Activated CD4-positive, alpha-beta T cell treated with anti-CD3 and anti-CD28 coated beads for 1 hour (primary cell): ENCODE measurements at regions not wholly inside any gene's neighbourhood (a gene's known extent, or its start where the extent isn't known, plus 50 kb on each side); places are given as distances from the start of the nearest gene placed in this dataset.
"Not testable (repeated sequence)": the region's sequence is repeated elsewhere in the genome, so short reads cannot be mapped to it uniquely, and the experiment has no call there.

Source experiments
- DNase-seq: peaks from one replicate; pipeline ENCODE4 v3.0.0-alpha.2; 2020

DNA sequence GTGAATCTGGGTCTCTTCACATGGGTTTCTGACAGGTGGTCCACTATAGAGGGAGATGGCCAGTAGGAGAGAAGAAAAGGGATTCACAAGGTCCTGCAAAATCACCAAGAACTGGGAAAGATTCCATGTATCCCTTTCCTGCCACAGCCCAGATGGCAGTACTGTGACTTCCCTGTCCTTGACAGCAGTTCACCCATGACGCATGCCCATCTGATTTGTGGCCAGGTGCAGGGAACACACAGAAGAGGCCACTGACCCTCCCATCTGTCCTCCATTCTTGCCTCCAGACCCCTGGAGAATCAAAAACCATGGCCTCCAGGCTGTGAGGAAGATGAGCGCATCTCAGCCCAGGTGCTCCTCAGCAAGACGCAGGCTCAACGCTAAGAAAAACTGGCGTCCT lies 183.1 kb upstream of the RREB1 start:
- DNase-seq: no peak

DNA sequence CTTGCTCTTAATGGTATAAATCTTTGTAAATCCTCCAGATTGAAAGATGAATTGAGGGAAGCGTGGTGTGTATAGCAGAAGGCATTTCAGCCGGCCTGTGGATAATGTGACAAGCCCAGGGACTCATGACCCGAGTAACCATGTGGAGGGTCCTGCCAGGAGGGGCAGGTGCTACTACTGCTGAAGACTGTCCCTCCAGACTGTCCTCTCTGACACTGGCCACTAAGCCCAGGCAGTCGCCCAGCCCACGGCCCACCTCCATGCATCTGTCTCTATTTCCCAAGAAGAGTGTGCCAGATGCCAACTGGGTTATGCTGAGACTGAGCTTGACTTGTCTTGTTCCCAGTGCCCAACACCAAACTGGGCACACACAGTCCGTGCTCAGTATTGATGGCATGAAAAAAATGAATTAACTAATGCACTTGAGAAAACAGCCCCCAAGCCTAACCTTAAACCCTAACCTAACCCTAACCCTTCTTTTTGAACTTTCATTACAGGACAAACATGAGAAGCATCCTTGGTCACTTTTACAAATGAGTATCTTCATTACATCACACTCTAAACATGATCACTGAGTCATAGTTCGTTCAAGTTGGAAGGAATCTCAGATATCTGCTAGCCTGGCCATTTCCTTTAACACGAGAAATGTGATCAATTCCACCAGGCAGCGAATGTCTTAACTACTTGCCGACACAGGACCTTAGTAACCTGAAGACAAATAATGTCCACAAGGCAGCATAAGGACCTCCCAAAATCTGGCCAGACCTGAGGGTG lies 182.2 kb upstream of the RREB1 start:
- DNase-seq: no peak

DNA sequence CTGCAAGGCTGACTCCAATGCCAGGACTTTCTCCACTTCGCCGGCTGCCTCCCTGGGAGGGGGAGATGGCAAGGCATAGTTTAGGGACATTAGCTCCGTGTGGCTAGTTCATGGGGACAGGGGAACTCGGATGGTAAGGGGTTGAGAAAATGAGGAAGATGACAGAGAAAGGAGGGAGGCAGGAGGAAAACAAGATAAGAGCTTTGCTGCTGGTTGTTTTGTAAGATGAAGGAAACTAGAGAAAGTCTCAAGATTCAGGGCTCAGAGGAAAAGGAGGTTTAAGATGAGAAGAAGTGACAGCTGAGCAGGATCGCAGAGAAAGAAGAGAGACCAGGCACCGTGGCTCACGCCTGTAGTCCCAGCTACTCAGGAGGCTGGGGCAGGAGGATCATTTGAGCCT lies 180.9 kb upstream of the RREB1 start:
- DNase-seq: no peak

DNA sequence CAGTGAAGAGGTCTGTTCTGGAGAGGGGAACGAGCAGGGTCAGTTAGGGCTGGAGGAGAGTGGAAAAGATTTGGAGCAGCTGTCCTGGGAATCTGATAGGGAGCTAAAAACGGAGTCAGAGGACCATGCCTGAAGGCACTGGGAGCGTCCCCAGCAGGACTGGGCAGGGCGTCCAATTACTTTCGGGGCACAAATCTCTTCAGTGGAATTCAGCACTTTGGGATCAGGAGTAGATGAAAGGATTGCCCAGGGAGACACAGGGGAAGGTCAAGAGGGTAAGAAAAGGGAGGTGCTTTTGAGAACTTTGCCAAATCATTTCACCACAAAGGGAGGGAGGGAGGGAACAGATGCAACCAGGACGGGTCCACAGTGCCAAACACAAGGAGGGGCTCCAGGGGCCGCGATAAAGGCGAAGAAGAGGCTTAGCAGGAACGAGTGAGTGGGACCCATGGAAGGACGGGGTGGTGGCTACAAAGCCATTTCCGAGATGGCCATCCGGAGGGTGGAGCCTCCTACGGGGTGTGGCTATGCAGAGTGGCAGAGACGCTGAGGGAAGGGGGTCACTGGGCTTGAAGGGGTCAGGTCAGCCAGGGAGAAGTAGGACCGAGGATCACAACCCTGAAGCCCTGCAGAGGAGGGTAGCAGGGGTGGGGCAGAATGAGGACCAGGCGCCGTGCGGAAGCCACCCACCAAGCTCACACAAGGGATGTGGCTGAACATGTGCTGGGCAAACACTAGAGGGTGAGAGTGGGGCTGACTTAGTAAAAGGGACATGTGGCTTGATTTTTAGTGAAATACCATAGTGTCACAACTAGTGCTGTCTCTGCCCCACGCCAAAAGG lies 180.0 kb upstream of the RREB1 start:
- DNase-seq: no peak

- DNase-seq: no peak
Measured at GRCh38 chr6:6930223-6930880, 177.4 kb upstream of the RREB1 start.

DNA sequence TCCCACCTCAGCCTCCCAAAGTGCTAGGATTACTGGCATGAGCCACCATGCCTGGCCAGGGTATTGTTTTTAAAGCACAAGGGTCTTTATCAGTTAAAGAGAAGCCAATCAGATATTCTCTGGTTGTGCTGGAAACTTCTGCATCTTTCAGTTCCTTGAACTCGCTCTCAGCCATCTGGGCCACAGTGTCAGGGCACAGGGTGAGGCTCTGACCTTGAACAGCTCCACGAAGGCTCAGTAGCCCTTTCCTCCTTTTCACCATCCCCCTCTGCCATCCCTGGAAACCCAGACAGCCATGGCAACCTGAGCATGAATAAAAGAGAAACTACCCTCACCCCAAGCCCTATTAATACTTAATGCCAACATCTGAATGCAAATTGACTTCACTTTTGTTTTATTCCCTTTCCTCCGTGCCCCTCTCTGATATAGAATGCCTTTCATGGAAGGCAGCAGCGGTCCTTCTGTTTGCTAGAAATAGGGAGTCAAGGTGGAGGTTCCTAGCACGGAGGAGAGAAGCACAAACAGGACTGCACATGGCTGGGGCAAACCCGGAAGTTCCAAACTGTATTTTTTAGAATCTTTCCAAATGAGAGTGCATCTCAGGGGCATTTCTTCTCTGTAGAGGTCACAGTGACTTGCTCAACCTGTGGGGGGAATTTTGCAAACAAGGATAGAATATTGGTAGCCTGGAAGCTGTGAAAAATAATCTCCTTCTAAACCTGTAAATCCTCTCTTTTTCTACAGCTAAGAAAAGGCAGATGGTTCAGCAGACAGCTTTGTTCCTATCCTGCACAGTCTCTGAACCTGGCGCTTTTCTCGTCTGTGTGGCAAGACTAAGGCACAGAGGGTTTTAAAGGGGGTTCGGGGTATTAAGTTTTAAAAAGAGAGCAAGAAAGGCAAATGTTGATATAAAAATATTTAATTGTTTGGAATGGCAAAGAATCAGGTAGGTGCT lies 176.4 kb upstream of the RREB1 start:
- no peak for DNase-seq

- DNase-seq: no peak
Measured at GRCh38 chr6:6932341-6932740, 175.4 kb upstream of the RREB1 start.

DNA sequence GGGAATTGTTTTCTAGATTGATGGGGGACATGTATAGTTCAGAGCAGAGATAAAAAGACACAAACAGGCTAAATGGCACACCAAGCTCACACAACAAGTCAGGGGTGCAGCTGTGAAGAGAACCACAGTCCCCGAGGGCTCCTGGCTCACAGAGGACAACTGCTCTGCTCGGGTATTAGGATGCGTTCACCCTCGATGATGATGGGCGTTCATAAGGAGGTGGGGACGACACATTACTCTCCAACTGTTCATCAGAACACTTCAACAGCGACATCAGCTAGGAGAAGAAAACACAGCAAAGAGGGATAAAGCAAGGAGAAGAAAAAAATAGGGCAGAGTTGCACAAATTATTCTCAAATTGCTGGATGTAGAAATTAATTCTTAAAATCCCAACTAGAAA lies 174.8 kb upstream of the RREB1 start:
- no peak for DNase-seq

DNA sequence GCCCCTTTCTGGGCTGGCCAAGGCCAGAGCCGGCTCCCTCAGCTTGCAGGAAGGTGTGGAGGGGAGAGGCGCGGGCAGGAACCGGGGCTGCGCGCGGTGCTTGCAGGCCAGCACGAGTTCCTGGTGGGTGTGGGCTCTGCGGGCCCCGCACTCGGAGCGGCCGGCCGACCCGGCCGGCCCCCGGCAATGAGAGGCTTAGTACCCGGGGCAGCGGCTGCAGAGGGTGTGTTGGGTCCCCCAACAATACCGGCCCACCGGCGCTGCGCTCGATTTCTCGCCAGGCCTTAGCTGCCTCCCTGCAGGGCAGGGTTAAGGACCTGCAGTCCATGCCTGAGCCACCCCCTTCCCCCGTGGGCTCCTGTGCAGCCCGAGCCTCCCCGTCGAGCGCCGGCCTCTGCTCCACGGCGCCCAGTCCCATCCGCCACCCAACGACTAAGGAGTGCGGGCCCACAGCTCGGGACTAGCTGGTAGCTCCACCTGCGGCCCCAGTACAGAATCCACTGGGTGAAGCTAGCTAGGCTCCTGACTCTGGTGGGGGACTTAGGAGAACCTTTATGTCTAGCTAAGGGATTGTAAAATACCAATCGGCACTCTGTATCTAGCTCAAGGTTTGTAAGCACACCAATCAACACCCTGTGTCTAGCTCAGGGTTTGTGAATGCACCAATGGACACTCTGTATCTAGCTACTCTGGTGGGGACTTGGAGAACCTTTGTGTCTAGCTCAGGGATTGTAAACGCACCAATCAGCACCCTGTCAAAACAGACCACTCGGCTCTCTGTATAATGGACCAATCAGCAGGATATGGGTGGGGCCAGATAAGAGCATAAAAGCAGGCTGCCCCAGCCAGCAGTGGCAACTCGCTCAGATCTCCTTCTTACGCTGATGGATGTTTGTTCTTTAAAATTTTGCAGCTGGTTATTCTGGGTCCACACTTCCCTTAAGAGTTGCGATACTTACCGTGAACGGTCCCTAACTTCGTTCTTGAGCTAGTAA lies 167.4 kb upstream of the RREB1 start:
- no peak for DNase-seq

DNA sequence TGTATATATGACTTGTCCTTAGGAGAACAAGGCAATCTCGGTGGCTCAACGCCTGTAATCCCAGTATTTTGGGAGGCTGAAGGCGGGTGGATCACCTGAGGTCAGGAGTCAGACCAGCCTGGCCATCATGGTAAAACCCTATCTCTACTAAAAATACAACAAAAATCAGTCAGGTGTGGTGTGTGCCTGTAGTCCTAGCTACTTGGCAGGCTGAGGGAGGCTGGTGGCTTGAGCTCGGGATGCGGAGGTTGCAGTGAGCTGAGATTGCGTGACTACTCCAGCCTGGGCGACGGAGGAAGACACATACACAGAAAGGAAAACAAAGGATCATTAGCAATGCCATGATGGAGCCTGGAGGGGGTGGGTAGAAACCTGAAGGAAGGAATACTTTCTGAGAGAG lies 166.6 kb upstream of the RREB1 start:
- no peak for DNase-seq

GRCh38 chr6:6942091-6942490 lies 165.7 kb upstream of the RREB1 start:
- no peak for DNase-seq

GRCh38 chr6:6942831-6943230 lies 164.9 kb upstream of the RREB1 start:
- DNase-seq: no peak

DNA sequence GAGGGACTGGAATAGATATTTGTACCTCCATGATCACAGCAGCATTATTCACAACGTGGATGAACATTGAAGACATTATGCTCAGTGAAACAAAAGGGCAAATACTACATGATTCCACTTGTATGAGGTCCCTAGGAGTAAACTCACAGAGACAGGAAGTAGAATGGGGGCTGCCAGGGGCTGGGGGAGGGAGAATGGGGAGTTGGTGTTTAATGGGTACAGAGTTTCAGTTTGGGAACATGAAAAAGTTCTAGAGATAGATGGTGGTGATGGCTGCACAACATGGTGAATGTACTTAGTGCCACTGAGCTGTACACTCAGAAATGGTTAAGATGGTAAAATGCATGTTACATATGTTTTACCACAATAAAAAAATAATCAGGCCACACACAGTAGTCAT lies 164.3 kb upstream of the RREB1 start:
- DNase-seq: no peak

DNA sequence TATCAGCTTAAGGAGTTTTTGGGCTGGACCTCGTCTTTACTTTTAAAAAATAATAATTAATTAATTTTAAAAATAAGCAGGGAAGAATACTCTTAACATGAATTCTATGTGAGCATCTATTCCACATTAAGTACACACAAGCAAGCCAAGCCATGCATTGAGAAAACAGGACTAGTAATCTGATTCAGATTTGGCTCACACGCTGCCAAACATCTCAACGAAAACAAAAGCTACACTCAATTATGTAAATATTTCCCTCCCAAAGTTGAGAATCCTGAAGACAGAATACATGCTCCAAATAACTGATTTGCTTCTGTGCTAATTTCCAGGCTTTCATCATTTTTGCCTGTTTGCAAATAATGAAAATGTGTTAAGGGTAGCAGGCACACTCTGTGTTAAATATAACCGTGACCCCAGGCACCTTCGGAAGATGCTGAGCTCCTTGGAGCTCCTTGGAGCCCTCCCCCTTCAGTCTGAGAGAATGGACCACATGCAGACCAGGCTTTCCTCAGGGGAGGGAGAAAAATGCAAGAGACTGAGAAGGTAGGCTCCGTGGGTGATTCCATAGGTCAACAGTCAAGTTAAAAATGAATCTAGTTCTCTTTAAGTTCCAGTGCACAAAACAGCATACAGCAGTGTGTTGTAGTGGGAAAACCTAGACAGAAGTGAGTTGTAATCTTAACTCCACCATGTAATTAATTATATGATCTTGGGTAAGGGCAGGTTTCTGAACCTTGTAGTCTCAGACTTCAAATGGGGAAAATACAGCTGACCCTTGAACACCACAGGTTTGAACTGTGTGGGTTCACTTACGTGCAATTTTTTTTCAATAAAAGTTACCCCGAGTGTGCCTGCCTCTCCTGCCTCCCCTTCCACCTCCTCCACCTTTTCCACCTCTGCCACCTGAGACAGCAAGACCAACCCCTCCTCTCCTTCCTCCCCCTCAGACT lies 161.3 kb upstream of the RREB1 start:
- DNase-seq: no peak

DNA sequence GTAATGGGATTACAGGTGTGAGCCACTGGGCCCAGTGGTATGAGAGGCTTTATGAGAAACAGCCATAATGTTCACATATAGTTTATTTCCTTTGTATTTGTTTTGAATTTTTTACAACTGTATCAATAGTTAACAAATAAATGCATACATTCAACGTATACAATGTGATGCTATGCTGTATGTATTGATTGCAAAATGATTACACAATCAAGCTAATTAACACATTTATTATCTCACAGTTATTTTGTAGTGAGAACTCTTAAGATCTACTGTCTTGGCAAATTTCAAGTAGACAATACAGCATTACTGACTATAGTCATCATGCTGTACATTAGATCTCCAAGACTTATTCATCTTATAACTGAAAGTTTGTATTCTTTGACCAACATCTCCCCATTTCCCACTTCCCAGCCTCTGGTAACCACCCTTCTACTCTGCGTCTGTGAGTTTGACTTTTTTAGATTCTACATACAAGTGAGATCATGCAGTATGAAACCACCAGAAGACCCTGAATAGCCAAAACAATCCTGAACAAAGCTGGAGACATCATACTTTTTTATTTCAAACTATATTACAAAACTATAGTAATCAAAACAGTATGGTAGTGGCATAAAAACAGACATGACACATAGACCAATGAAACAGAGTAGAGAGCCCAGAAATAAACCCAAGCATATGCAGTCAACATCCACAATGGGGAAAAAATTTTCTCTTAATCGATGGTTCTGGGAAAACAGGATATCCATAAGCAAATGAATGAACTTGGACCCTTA lies 157.2 kb upstream of the RREB1 start:
- DNase-seq: no peak

DNA sequence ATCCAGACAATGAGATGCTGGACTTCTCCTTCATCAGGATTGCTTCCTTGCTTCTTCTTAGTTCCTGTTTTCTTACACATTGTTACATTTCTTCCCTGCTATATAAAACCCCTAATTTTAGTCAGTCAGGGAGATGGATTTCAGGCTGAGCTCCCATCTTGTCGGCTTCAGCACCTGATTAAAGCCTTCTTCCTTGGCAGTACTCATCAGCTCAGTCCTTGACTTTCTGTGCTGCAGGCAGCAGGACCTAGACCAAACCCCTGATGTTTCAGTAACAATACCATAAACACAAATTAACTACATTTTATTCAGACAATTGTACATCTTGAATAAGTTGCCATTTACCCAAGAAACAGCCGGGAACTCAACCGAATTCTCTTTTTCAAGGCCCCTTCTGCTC lies 156.4 kb upstream of the RREB1 start:
- no peak for DNase-seq

GRCh38 chr6:6952484-6952883 lies 155.3 kb upstream of the RREB1 start:
- no peak for DNase-seq

DNA sequence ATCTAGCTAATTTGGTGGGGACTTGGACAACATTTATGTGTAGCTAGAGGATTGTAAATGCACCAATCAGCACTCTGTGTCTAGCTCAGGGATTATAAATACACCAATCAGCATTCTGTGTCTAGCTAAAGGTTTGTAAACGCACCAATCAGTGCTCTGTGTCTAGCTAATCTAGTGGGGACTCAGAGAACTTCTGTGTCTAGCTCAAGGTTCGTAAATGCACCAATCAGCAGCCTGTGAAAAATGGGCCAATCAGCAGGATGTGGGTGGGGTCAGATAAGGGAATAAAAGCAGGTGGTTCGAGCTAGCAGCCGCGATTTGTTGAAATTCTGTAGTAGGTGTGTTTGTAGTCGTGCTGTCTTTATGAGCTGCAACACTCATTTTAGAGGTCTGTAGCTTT lies 154.8 kb upstream of the RREB1 start:
- not testable (repeated sequence) for DNase-seq

DNA sequence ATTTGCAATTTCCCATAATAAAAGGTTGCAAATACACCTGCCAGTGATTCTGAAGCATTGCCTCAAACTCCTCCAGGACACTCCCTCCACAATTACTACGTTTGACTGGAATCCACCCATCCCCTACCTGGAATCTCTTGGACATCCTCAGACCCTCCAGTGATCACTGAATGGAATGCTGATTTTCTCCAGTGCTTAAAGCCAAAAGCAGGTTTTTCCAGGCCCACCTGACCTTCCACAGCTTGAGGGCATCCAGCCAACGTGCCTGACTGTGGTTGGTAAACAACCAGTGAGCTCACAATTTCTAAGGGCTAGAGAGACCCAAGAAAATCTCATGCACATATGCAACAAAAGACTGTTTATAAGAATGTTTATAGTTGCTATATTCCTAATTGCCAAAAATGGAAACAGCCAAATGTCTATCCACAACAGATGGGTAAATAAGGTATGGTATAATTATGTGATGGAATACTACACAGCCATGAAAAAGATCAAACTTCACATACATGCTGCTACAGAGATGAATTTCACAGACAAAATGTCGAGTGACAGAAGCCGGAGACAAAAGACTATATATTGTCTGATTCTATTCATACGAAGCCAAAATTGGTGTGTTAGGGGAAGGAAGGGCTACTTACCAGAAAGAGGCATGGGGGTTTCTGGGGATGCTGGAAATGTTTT lies 147.1 kb upstream of the RREB1 start:
- DNase-seq: no peak
